Uterus (tissue), 2 donors: ENCODE measurements at regions not wholly inside any gene's neighbourhood (a gene's known extent, or its start where the extent isn't known, plus 50 kb on each side); places are given as distances from the start of the nearest gene placed in this dataset.

ENCODE experiments used
- CTCF ChIP-seq, 4 experiments: fragments of 200-600 bp in 2 of 4; fragments of 450-650 bp in 2 of 4; sonication (generic) in 2 of 4; IDR thresholded peaks; one replicate each; pipeline ENCODE4 v1.5.1; 2016 to 2019; ENCODE audit warnings: antibody characterized with exemption in 4 of 4, mild to moderate bottlenecking in 2 of 4, moderate library complexity in 1 of 4
- POLR2A ChIP-seq, 2 donors: fragments of 450-650 bp; IDR thresholded peaks; one replicate each; pipeline ENCODE4 v1.6.1; 2016; ENCODE audit warnings: antibody characterized with exemption in 2 of 2, mild to moderate bottlenecking in 1 of 2, moderate library complexity in 1 of 2

- TF ChIP-seq CTCF (IDR thresholded peaks at IDR 0.05) (no peak), POLR2A (IDR thresholded peaks at IDR 0.05) (no peak)
Measured at GRCh38 chr10:118501637-118502440, 93.6 kb downstream of the PRLHR start.
